ENCODE measurements at regions not wholly inside any gene's neighbourhood (a gene's known extent, or its start where the extent isn't known, plus 50 kb on each side); places are given as distances from the start of the nearest gene placed in this dataset.

- TF ChIP-seq SPI1 (IDR thresholded peaks at IDR 0.05; ENCODE audit: low read depth, low read length): no peak
- no peak for TF ChIP-seq POU2F2 (IDR thresholded peaks at IDR 0.05; ENCODE audit: low read depth, low read length)
- no peak for TF ChIP-seq PAX5 (IDR thresholded peaks at IDR 0.05; ENCODE audit: insufficient read depth, low read length, severe bottlenecking)
- no peak for TF ChIP-seq TAF1 (IDR thresholded peaks at IDR 0.05; ENCODE audit: low read depth, low read length)
- TF ChIP-seq POLR2AphosphoS5 (IDR thresholded peaks at IDR 0.05; ENCODE audit: low read depth, low read length): no peak
- DNase-seq (ENCODE audit: insufficient read length, low spot score): no peak
- no peak for FAIRE-seq
These were observed 183.1 kb downstream of the RHOU start for GRCh38 chr1:228918335-228918734.

GRCh38 chr1:228919914-228920313 is 184.6 kb downstream of the RHOU start:
- DNase-seq (ENCODE audit: insufficient read length, low spot score) (no peak), FAIRE-seq (no peak)
- TF ChIP-seq POU2F2 (IDR thresholded peaks at IDR 0.05; ENCODE audit: low read depth, low read length): no peak
- no peak for TF ChIP-seq SPI1 (IDR thresholded peaks at IDR 0.05; ENCODE audit: low read depth, low read length)
- no peak for TF ChIP-seq TAF1 (IDR thresholded peaks at IDR 0.05; ENCODE audit: low read depth, low read length)
- no peak for TF ChIP-seq POLR2A (IDR thresholded peaks at IDR 0.05; ENCODE audit: low read depth, low read length)
- TF ChIP-seq PAX5 (IDR thresholded peaks at IDR 0.05; ENCODE audit: insufficient read depth, low read length, severe bottlenecking): no peak
- no peak for TF ChIP-seq POLR2AphosphoS5 (IDR thresholded peaks at IDR 0.05; ENCODE audit: low read depth, low read length)

- no peak for FAIRE-seq
- no peak for DNase-seq (ENCODE audit: insufficient read length, low spot score)
- no peak for TF ChIP-seq POLR2A (IDR thresholded peaks at IDR 0.05; ENCODE audit: low read depth, low read length)
- TF ChIP-seq POU2F2 (IDR thresholded peaks at IDR 0.05; ENCODE audit: low read depth, low read length): no peak
- no peak for TF ChIP-seq TAF1 (IDR thresholded peaks at IDR 0.05; ENCODE audit: low read depth, low read length)
These were observed 185.6 kb downstream of the RHOU start for GRCh38 chr1:228920831-228921230.

GRCh38 chr1:228921481-228921880 is 186.2 kb downstream of the RHOU start:
- no peak for TF ChIP-seq SPI1 (IDR thresholded peaks at IDR 0.05; ENCODE audit: low read depth, low read length)
- TF ChIP-seq POLR2A (IDR thresholded peaks at IDR 0.05; ENCODE audit: low read depth, low read length): no peak
- no peak for TF ChIP-seq POU2F2 (IDR thresholded peaks at IDR 0.05; ENCODE audit: low read depth, low read length)
- TF ChIP-seq POLR2AphosphoS5 (IDR thresholded peaks at IDR 0.05; ENCODE audit: low read depth, low read length): no peak
- no peak for TF ChIP-seq PAX5 (IDR thresholded peaks at IDR 0.05; ENCODE audit: insufficient read depth, low read length, severe bottlenecking)
- no peak for TF ChIP-seq TAF1 (IDR thresholded peaks at IDR 0.05; ENCODE audit: low read depth, low read length)
- DNase-seq (ENCODE audit: insufficient read length, low spot score) (no peak), FAIRE-seq (no peak)

- no peak for FAIRE-seq
- TF ChIP-seq POLR2AphosphoS5 (IDR thresholded peaks at IDR 0.05; ENCODE audit: low read depth, low read length) (no peak), PAX5 (IDR thresholded peaks at IDR 0.05; ENCODE audit: insufficient read depth, low read length, severe bottlenecking) (no peak), TAF1 (IDR thresholded peaks at IDR 0.05; ENCODE audit: low read depth, low read length) (no peak), POLR2A (IDR thresholded peaks at IDR 0.05; ENCODE audit: low read depth, low read length) (no peak), POU2F2 (IDR thresholded peaks at IDR 0.05; ENCODE audit: low read depth, low read length) (no peak), SPI1 (IDR thresholded peaks at IDR 0.05; ENCODE audit: low read depth, low read length) (no peak)
- DNase-seq (ENCODE audit: insufficient read length, low spot score): no peak
These were observed 187.6 kb downstream of the RHOU start for GRCh38 chr1:228922722-228923376.

GRCh38 chr1:228923973-228924686 is 188.9 kb downstream of the RHOU start:
- TF ChIP-seq SPI1 (IDR thresholded peaks at IDR 0.05; ENCODE audit: low read depth, low read length) (no peak), PAX5 (IDR thresholded peaks at IDR 0.05; ENCODE audit: insufficient read depth, low read length, severe bottlenecking) (no peak), POLR2AphosphoS5 (IDR thresholded peaks at IDR 0.05; ENCODE audit: low read depth, low read length) (no peak), POLR2A (IDR thresholded peaks at IDR 0.05; ENCODE audit: low read depth, low read length) (no peak), POU2F2 (IDR thresholded peaks at IDR 0.05; ENCODE audit: low read depth, low read length) (no peak), TAF1 (IDR thresholded peaks at IDR 0.05; ENCODE audit: low read depth, low read length) (no peak)
- no peak for DNase-seq (ENCODE audit: insufficient read length, low spot score)
- no peak for FAIRE-seq

GRCh38 chr1:228925691-228926090 is 190.4 kb downstream of the RHOU start:
- no peak for DNase-seq (ENCODE audit: insufficient read length, low spot score)
- TF ChIP-seq POLR2A (IDR thresholded peaks at IDR 0.05; ENCODE audit: low read depth, low read length): no peak
- no peak for FAIRE-seq

GRCh38 chr1:228927421-228927820 is 192.1 kb downstream of the RHOU start:
- no peak for TF ChIP-seq POLR2A (IDR thresholded peaks at IDR 0.05; ENCODE audit: low read depth, low read length)
- no peak for TF ChIP-seq TAF1 (IDR thresholded peaks at IDR 0.05; ENCODE audit: low read depth, low read length)
- TF ChIP-seq POLR2AphosphoS5 (IDR thresholded peaks at IDR 0.05; ENCODE audit: low read depth, low read length): no peak
- no peak for TF ChIP-seq SPI1 (IDR thresholded peaks at IDR 0.05; ENCODE audit: low read depth, low read length)
- TF ChIP-seq POU2F2 (IDR thresholded peaks at IDR 0.05; ENCODE audit: low read depth, low read length): no peak
- no peak for TF ChIP-seq PAX5 (IDR thresholded peaks at IDR 0.05; ENCODE audit: insufficient read depth, low read length, severe bottlenecking)
- FAIRE-seq (no peak), DNase-seq (ENCODE audit: insufficient read length, low spot score) (no peak)

- DNase-seq (ENCODE audit: insufficient read length, low spot score): no peak
- no peak for FAIRE-seq
These were observed 192.9 kb downstream of the RHOU start for GRCh38 chr1:228927946-228928898.

More at GRCh38 chr1:228927946-228928898, 192.9 kb downstream of the RHOU start:
- TF ChIP-seq POLR2A (IDR thresholded peaks at IDR 0.05; ENCODE audit: low read depth, low read length) (no peak), TAF1 (IDR thresholded peaks at IDR 0.05; ENCODE audit: low read depth, low read length) (no peak)

Data from GM12891 (cell line).